ENCODE measurements at regions not wholly inside any gene's neighbourhood (a gene's known extent, or its start where the extent isn't known, plus 50 kb on each side); places are given as distances from the start of the nearest gene placed in this dataset.

DNA sequence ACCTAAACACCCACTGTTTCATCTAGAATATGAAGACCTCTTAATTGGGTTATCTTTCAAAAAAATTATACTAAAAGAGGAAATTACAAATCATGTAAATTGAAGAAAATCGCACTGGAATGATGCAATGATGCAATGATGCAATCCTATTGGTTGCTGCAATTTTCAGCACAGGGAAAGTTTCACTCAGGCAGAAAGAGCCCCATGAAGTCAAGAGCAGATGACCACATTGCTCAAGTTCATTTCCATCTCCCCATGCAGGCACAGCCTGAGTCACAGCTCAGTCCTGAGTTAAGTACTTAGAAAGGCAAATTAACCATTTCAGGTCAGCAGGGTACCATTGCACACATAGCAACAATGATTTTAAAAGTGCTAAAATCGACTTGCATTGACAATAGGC, 180.3 kb upstream of the MYO3A start:
- TF ChIP-seq POLR2A (IDR thresholded peaks at IDR 0.05; ENCODE audit: low read depth, low read length): no peak
- TF ChIP-seq POLR2AphosphoS5 (IDR thresholded peaks at IDR 0.05; ENCODE audit: low read depth, low read length): no peak
